GM10847 (cell line): ENCODE measurements at regions not wholly inside any gene's neighbourhood (a gene's known extent, or its start where the extent isn't known, plus 50 kb on each side); places are given as distances from the start of the nearest gene placed in this dataset.

ENCODE experiments used
- POLR2A ChIP-seq: IDR thresholded peaks from 2 replicates; pipeline ENCODE4 v1.6.1; 2011; ENCODE audit not compliant: insufficient read length; ENCODE audit errors: extremely low read depth

- no peak for TF ChIP-seq POLR2A
These were observed 124.1 kb upstream of the LGALSL start for GRCh38 chr2:64329848-64330247.

- TF ChIP-seq POLR2A, result no peak
These were observed 123.5 kb upstream of the LGALSL start for GRCh38 chr2:64330281-64331113.

GRCh38 chr2:64331114-64331645 lies 122.8 kb upstream of the LGALSL start:
- TF ChIP-seq POLR2A, result no peak

GRCh38 chr2:64331849-64332699 lies 121.9 kb upstream of the LGALSL start:
- no peak for TF ChIP-seq POLR2A

- TF ChIP-seq POLR2A, result no peak
These were observed 117.8 kb upstream of the LGALSL start for GRCh38 chr2:64336171-64336570.

- TF ChIP-seq POLR2A, result no peak
These were observed 116.6 kb upstream of the LGALSL start for GRCh38 chr2:64337314-64337713.

GRCh38 chr2:64338108-64338507 lies 115.9 kb upstream of the LGALSL start:
- no peak for TF ChIP-seq POLR2A

- TF ChIP-seq POLR2A, result no peak
These were observed 115.0 kb upstream of the LGALSL start for GRCh38 chr2:64338910-64339500.

- no peak for TF ChIP-seq POLR2A
These were observed 112.5 kb upstream of the LGALSL start for GRCh38 chr2:64341461-64341860.

GRCh38 chr2:64342195-64343099 lies 111.5 kb upstream of the LGALSL start:
- TF ChIP-seq POLR2A, result no peak

GRCh38 chr2:64344999-64345576 lies 108.9 kb upstream of the LGALSL start:
- no peak for TF ChIP-seq POLR2A

GRCh38 chr2:64345998-64346397 lies 108.0 kb upstream of the LGALSL start:
- no peak for TF ChIP-seq POLR2A

- no peak for TF ChIP-seq POLR2A
These were observed 105.4 kb upstream of the LGALSL start for GRCh38 chr2:64348386-64349130.

- TF ChIP-seq POLR2A, result no peak
These were observed 104.8 kb upstream of the LGALSL start for GRCh38 chr2:64349131-64349530.

- TF ChIP-seq POLR2A, result no peak
These were observed 103.0 kb upstream of the LGALSL start for GRCh38 chr2:64350996-64351395.
